ENCODE measurements at regions not wholly inside any gene's neighbourhood (a gene's known extent, or its start where the extent isn't known, plus 50 kb on each side); places are given as distances from the start of the nearest gene placed in this dataset.

GRCh38 chr1:31522556-31522845 lies 53.8 kb upstream of the TINAGL1 start:
- TF ChIP-seq POLR2AphosphoS5 (IDR thresholded peaks at IDR 0.05; ENCODE audit: insufficient read depth, low read depth, low read length), result no peak
- no peak for TF ChIP-seq CTCF (IDR thresholded peaks at IDR 0.05; ENCODE audit: extremely low read depth in 1 of 2, insufficient read depth in 1 of 2, low read depth in 1 of 2, low read length in 2 of 2)
- TF ChIP-seq EZH2 (IDR thresholded peaks at IDR 0.05; ENCODE audit: borderline replicate concordance, low read depth, low read length, severe bottlenecking), result no peak
- no peak for TF ChIP-seq FOS (IDR thresholded peaks at IDR 0.05; ENCODE audit: borderline replicate concordance, insufficient read depth, low read length)
- no peak for TF ChIP-seq POLR2A (IDR thresholded peaks at IDR 0.05; ENCODE audit: low read depth, low read length)
- no peak for TF ChIP-seq JUN (IDR thresholded peaks at IDR 0.05; ENCODE audit: borderline replicate concordance, insufficient read depth, insufficient read length, low read depth)
- no peak for TF ChIP-seq MAX (IDR thresholded peaks at IDR 0.05; ENCODE audit: insufficient read depth, insufficient read length)
- H3K36me3 ChIP-seq (ENCODE audit: control insufficient read depth in 2 of 2, extremely low read depth in 1 of 2, insufficient read depth in 2 of 2, low read length in 2 of 2), result no peaks in the 10 kb centered on the region
- no peak overlapping the region for H3K9ac ChIP-seq (replicated peaks; ENCODE audit: extremely low read depth, insufficient read depth, low read length)
- no peaks in the 10 kb centered on the region for H3K9me3 ChIP-seq (replicated peaks; ENCODE audit: control insufficient read depth, insufficient read depth, low read length)
- peaks cover 5 to 7% of the 10 kb centered on the region in 2 experiments for H3K27me3 ChIP-seq (ENCODE audit: control insufficient read depth in 2 of 2, insufficient read depth in 2 of 2, low read length in 2 of 2)
- no peak overlapping the region for H3K4me3 ChIP-seq (replicated peaks in 1 of 3; ENCODE audit: insufficient read depth in 1 of 3, low read depth in 1 of 3, low read length in 3 of 3)
- intact Hi-C loops (cut with micrococcal nuclease), result no loop called here
- BruUV-seq (replicated peaks), result no TSS peak
- H2AFZ ChIP-seq (ENCODE audit: low read depth, low read length), result no peak overlapping the region
- no peak overlapping the region for H3K4me2 ChIP-seq (ENCODE audit: insufficient read depth, low read length)
- DNase-seq (ENCODE audit: low read depth, low spot score), result no peak
- CTCF ChIA-PET, result no interaction called here
- no peak overlapping the region for H3K27ac ChIP-seq (ENCODE audit: insufficient read depth, low read depth, low read length)
- no peaks in the 10 kb centered on the region for H3K79me2 ChIP-seq (ENCODE audit: control insufficient read depth, insufficient read depth, low read length)
- no peak for FAIRE-seq
- H4K20me1 ChIP-seq (replicated peaks; ENCODE audit: control insufficient read depth, extremely low read depth, insufficient read depth, low read length), result no peaks in the 10 kb centered on the region
- dilution Hi-C loops (cut with MboI; ENCODE audit: extremely low pct_ligation_motif_present, low sequenced_read_pairs), result no loop called here
- H3K4me1 ChIP-seq (ENCODE audit: control insufficient read depth, extremely low read depth, insufficient read depth, low read length), result no peaks in the 10 kb centered on the region
- POLR2A ChIA-PET, result no interaction called here
- H3K9me1 ChIP-seq (replicated peaks; ENCODE audit: control insufficient read depth, extremely low read depth, insufficient read depth, low read length), result no peaks in the 10 kb centered on the region

- no peak overlapping the region for H2AFZ ChIP-seq (ENCODE audit: low read depth, low read length)
- H3K4me1 ChIP-seq (ENCODE audit: control insufficient read depth, extremely low read depth, insufficient read depth, low read length), result no peaks in the 10 kb centered on the region
- TF ChIP-seq CTCF (IDR thresholded peaks at IDR 0.05; ENCODE audit: extremely low read depth in 1 of 2, insufficient read depth in 1 of 2, low read depth in 1 of 2, low read length in 2 of 2), result no peak
- TF ChIP-seq MAX (IDR thresholded peaks at IDR 0.05; ENCODE audit: insufficient read depth, insufficient read length), result no peak
- no peak for TF ChIP-seq JUN (IDR thresholded peaks at IDR 0.05; ENCODE audit: borderline replicate concordance, insufficient read depth, insufficient read length, low read depth)
- TF ChIP-seq POLR2AphosphoS5 (IDR thresholded peaks at IDR 0.05; ENCODE audit: insufficient read depth, low read depth, low read length), result no peak
- no peak for TF ChIP-seq EZH2 (IDR thresholded peaks at IDR 0.05; ENCODE audit: borderline replicate concordance, low read depth, low read length, severe bottlenecking)
- no peak for TF ChIP-seq POLR2A (IDR thresholded peaks at IDR 0.05; ENCODE audit: low read depth, low read length)
- no peak for TF ChIP-seq GATA2 (IDR thresholded peaks at IDR 0.05; ENCODE audit: insufficient read depth, insufficient read length, low read depth, low read length)
- no peak for TF ChIP-seq MYC (IDR thresholded peaks at IDR 0.05; ENCODE audit: low read depth, low read length)
- no peak for TF ChIP-seq FOS (IDR thresholded peaks at IDR 0.05; ENCODE audit: borderline replicate concordance, insufficient read depth, low read length)
- CTCF ChIA-PET, result no interaction called here
- POLR2A ChIA-PET, result no interaction called here
- BruUV-seq (replicated peaks), result no TSS peak
- no peak overlapping the region for H3K9ac ChIP-seq (replicated peaks; ENCODE audit: extremely low read depth, insufficient read depth, low read length)
- H3K27me3 ChIP-seq (ENCODE audit: control insufficient read depth in 2 of 2, insufficient read depth in 2 of 2, low read length in 2 of 2), result peaks cover 5 to 7% of the 10 kb centered on the region in 2 experiments
- no peak overlapping the region for H3K27ac ChIP-seq (ENCODE audit: insufficient read depth, low read depth, low read length)
- DNase-seq (ENCODE audit: low read depth, low spot score), result no peak
- no peaks in the 10 kb centered on the region for H3K9me1 ChIP-seq (replicated peaks; ENCODE audit: control insufficient read depth, extremely low read depth, insufficient read depth, low read length)
- no peaks in the 10 kb centered on the region for H4K20me1 ChIP-seq (replicated peaks; ENCODE audit: control insufficient read depth, extremely low read depth, insufficient read depth, low read length)
- FAIRE-seq, result no peak
- dilution Hi-C loops (cut with MboI; ENCODE audit: extremely low pct_ligation_motif_present, low sequenced_read_pairs), result no loop called here
- H3K36me3 ChIP-seq (ENCODE audit: control insufficient read depth in 2 of 2, extremely low read depth in 1 of 2, insufficient read depth in 2 of 2, low read length in 2 of 2), result no peaks in the 10 kb centered on the region
- H3K9me3 ChIP-seq (replicated peaks; ENCODE audit: control insufficient read depth, insufficient read depth, low read length), result no peaks in the 10 kb centered on the region
- intact Hi-C loops (cut with micrococcal nuclease), result no loop called here
- no peak overlapping the region for H3K4me2 ChIP-seq (ENCODE audit: insufficient read depth, low read length)
- H3K79me2 ChIP-seq (ENCODE audit: control insufficient read depth, insufficient read depth, low read length), result no peaks in the 10 kb centered on the region
- H3K4me3 ChIP-seq (replicated peaks in 1 of 3; ENCODE audit: insufficient read depth in 1 of 3, low read depth in 1 of 3, low read length in 3 of 3), result no peak overlapping the region
Observed at GRCh38 chr1:31523012-31523411, 53.3 kb upstream of the TINAGL1 start.
